ENCODE measurements at regions not wholly inside any gene's neighbourhood (a gene's known extent, or its start where the extent isn't known, plus 50 kb on each side); places are given as distances from the start of the nearest gene placed in this dataset.

GRCh38 chr16:14353340-14353739 lies 276.7 kb downstream of the PARN start:
- no peak for TF ChIP-seq CTCF (conservative IDR thresholded peaks at IDR 0.05; ENCODE audit: low read length)
- no peak overlapping the region for H3K4me3 ChIP-seq (ENCODE audit: low read length)
- no peak for DNase-seq (ENCODE audit: low read depth)

DNA sequence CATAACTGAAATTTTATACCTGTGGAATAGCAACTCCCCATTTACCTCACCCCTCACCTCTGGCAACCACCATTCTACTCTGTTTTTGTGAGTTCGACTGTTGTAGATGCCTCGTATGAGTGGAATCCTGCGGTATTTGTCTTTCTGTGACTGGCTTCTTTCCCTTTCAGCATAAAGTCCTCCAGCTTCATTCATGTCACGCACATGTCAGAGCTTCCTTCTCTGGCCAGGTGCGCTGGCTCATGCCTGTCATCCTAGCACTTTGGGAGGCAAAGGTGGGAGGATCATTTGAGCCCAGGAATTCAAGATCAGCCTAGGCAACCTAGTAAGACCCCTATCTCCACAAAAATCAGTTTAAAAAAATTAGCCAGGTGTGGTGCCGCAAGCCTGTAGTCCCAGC lies 278.4 kb downstream of the PARN start:
- TF ChIP-seq CTCF (conservative IDR thresholded peaks at IDR 0.05; ENCODE audit: low read length): no peak
- DNase-seq (ENCODE audit: low read depth): no peak
- no peak overlapping the region for H3K4me3 ChIP-seq (ENCODE audit: low read length)

DNA sequence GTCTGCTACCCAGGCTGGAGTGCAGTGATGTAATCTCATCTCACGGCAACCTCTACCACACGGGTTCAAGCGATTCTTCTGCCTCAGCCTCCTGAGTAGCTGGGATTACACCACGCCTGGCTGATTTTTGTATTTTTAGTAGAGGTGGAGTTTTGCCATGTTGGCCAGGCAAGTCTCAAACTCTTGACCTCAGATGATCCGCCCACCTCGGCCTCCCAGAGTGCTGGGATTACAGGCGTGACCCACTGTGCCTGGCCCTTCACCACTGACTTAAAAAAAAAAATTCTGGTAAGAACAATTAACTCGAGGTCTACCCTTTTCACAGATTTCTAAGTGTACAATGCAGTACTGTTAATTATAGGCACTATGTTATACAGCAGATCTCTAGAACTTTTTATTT lies 279.4 kb downstream of the PARN start:
- no peak for TF ChIP-seq CTCF (conservative IDR thresholded peaks at IDR 0.05; ENCODE audit: low read length)
- H3K4me3 ChIP-seq (ENCODE audit: low read length): no peak overlapping the region
- no peak for DNase-seq (ENCODE audit: low read depth)

- no peak overlapping the region for H3K4me3 ChIP-seq (ENCODE audit: low read length)
- no peak for DNase-seq (ENCODE audit: low read depth)
- TF ChIP-seq CTCF (conservative IDR thresholded peaks at IDR 0.05; ENCODE audit: low read length): no peak
These were observed 279.0 kb downstream of the MRTFB start for GRCh38 chr16:14350081-14350480.

DNA sequence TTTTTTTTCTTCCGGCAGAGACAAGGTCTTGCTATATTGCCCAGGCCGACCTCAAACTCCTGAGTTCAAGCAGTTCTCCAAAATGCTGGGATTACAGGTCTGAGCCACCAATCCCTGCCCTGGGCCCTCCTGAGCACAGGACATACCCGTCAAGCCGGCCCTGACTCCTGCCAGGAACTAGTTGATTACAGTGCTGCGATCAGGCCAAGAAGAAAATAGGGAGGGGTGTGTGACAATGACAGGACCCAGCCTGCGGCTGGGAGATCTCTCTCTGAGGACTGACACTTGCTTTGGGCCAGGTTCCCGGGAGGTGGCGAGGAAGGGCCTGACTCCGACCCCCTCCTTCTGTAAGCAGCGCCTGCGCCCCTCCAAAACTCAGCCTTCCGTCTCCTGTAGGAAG lies 276.6 kb downstream of the MRTFB start:
- no peak for TF ChIP-seq CTCF (conservative IDR thresholded peaks at IDR 0.05; ENCODE audit: low read length)
- H3K4me3 ChIP-seq (ENCODE audit: low read length): no peak overlapping the region
- DNase-seq (ENCODE audit: low read depth): no peak

DNA sequence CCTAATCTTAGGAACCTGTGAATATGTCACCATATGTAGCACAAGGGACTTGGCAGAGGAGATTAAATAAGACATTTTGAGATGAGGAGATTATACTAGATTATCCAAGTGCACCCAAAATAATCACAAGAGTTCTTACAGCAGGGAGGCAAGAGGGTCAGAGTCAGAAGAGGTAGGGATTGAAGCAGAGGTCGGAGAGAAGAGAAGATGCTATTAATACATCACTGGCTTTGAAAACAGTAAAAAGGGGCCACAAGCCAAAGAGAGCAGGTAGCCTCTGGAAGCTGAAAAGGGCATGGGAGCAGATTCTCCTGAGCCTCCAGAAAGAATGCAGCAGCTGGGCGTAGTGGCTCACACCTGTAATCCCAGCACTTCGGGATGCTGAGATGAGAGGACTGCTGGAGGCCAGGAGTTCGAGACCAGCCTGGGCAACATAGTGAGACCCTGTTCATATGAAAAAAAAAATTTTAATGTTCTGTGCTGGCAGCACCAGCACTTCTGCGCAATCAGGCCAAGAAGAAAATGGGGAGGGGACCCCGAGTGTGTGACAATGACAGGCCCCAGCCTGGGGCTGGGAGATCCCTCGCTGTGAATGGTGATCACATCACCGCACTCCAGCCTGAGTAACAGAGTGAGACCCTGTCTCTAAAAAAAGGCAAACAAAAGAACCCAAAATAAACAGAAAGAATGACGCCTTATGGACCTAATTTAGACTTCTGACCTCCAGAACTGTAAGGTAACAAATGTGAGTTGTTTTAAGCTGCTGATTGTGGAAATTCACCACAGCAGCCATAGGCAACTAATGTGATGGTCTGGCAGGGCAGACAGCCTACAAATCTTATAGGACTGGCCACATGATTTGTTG lies 275.4 kb downstream of the MRTFB start:
- no peak overlapping the region for H3K4me3 ChIP-seq (ENCODE audit: low read length)
- no peak for DNase-seq (ENCODE audit: low read depth)
- no peak for TF ChIP-seq CTCF (conservative IDR thresholded peaks at IDR 0.05; ENCODE audit: low read length)

- no peak for TF ChIP-seq CTCF (conservative IDR thresholded peaks at IDR 0.05; ENCODE audit: low read length)
- no peak overlapping the region for H3K4me3 ChIP-seq (ENCODE audit: low read length)
- DNase-seq (ENCODE audit: low read depth): no peak
These were observed 274.5 kb downstream of the MRTFB start for GRCh38 chr16:14345512-14346115.
